ENCODE measurements at regions not wholly inside any gene's neighbourhood (a gene's known extent, or its start where the extent isn't known, plus 50 kb on each side); places are given as distances from the start of the nearest gene placed in this dataset.

DNA sequence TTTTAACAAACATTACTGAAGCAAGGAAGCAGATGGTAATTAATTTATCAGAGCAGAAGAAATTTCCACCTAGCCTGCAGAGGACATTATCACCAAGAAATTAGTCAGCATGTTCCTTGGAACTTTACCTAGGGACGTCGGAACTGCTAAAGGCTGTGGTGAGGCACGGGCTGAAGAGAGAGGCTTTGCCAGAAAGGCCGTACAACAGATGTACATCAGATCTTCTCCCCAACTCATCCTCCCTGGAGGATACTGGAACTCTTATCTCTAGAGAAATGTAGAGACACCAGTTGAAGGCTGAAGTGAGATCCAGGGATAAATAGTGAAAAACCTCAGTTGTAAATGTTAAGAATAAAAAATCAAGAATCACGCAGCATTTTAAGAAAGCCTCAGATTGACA is 257.1 kb downstream of the SAMD5 start:
- no peak for TF ChIP-seq CTCF (IDR thresholded peaks at IDR 0.05; ENCODE audit: low read length)
- TF ChIP-seq EZH2 (IDR thresholded peaks at IDR 0.05; ENCODE audit: borderline replicate concordance, low read length) = no peak

Data from OCI-LY1 (cell line).